DMS 273 (cell line): ENCODE measurements at regions not wholly inside any gene's neighbourhood (a gene's known extent, or its start where the extent isn't known, plus 50 kb on each side); places are given as distances from the start of the nearest gene placed in this dataset.

Experiments used
- DNase-seq: peaks from one replicate; lab custom pipeline; 2025; ENCODE audit not compliant: unreplicated experiment; lab: John Stamatoyannopoulos, UW

GRCh38 chr14:48914382-48914781 lies 671.8 kb downstream of the RPS29 start:
- no peak for DNase-seq

- no peak for DNase-seq
Measured at GRCh38 chr14:48900565-48900964, 685.6 kb downstream of the RPS29 start.

GRCh38 chr14:48890333-48890732 lies 695.8 kb downstream of the RPS29 start:
- DNase-seq = no peak

GRCh38 chr14:48876806-48877340 lies 709.3 kb downstream of the RPS29 start:
- DNase-seq = no peak

- DNase-seq = no peak
Measured at GRCh38 chr14:48874711-48875110, 711.5 kb downstream of the RPS29 start.

GRCh38 chr14:48857366-48857765 lies 728.8 kb downstream of the RPS29 start:
- no peak for DNase-seq

GRCh38 chr14:48853159-48853558 lies 733.0 kb downstream of the RPS29 start:
- no peak for DNase-seq

GRCh38 chr14:48849741-48850322 lies 736.3 kb downstream of the RPS29 start:
- DNase-seq = no peak

- no peak for DNase-seq
Measured at GRCh38 chr14:48842785-48843184, 743.4 kb downstream of the RPS29 start.

GRCh38 chr14:48826058-48826457 lies 760.1 kb downstream of the RPS29 start:
- DNase-seq = no peak

GRCh38 chr14:48814562-48814961 lies 771.6 kb downstream of the RPS29 start:
- DNase-seq = no peak

- DNase-seq = no peak
Measured at GRCh38 chr14:48805315-48805714, 780.9 kb downstream of the RPS29 start.

GRCh38 chr14:48792376-48793024 lies 793.7 kb downstream of the RPS29 start:
- no peak for DNase-seq

- no peak for DNase-seq
Measured at GRCh38 chr14:48788771-48789170, 797.4 kb downstream of the RPS29 start.

- DNase-seq = no peak
Measured at GRCh38 chr14:48786498-48786897, 799.7 kb downstream of the RPS29 start.

GRCh38 chr14:48771717-48772116 lies 814.5 kb downstream of the RPS29 start:
- no peak for DNase-seq

- DNase-seq = no peak
Measured at GRCh38 chr14:48751293-48751692, 834.9 kb downstream of the RPS29 start.

- DNase-seq = no peak
Measured at GRCh38 chr14:48748151-48748675, 838.0 kb downstream of the RPS29 start.

- DNase-seq = no peak
Measured at GRCh38 chr14:48747561-48748089, 838.6 kb downstream of the RPS29 start.

- DNase-seq = no peak
Measured at GRCh38 chr14:48744202-48744601, 842.0 kb downstream of the RPS29 start.

GRCh38 chr14:48738186-48738925 lies 847.8 kb downstream of the RPS29 start:
- DNase-seq = no peak

GRCh38 chr14:48735607-48736006 lies 850.6 kb downstream of the RPS29 start:
- no peak for DNase-seq
